HG02840 (cell line): ENCODE measurements at regions not wholly inside any gene's neighbourhood (a gene's known extent, or its start where the extent isn't known, plus 50 kb on each side); places are given as distances from the start of the nearest gene placed in this dataset.

Source experiments
- ATAC-seq: cut with Tn5 transposase; IDR thresholded peaks from one replicate; pipeline ENCODE4 v1.9.1; 2021; ENCODE audit warnings: mild to moderate bottlenecking, moderate library complexity, moderate number of reproducible peaks; ENCODE audit not compliant: unreplicated experiment, low FRiP score

GRCh38 chr12:88960213-88960878 is 380.1 kb upstream of the KITLG start:
- no peak for ATAC-seq

DNA sequence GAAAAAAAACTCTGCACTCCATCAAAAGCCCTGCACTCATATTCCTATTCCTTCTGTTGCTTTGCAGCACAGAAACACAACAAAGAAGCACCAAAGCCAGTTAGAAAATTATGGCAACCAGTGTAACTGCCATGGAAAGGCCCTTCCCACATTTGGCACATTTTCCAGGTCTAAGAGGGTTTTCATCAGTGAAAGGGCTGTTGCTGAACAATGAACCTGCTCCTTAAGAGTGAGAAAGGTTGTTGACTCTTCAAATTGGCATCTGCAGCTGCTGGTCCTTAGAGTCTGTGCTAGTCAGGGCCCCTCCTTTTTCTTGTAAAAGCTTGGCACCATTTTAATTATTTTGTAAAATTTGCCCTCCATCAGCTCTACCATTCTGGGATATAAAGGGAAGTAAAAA is 378.7 kb upstream of the KITLG start:
- no peak for ATAC-seq

DNA sequence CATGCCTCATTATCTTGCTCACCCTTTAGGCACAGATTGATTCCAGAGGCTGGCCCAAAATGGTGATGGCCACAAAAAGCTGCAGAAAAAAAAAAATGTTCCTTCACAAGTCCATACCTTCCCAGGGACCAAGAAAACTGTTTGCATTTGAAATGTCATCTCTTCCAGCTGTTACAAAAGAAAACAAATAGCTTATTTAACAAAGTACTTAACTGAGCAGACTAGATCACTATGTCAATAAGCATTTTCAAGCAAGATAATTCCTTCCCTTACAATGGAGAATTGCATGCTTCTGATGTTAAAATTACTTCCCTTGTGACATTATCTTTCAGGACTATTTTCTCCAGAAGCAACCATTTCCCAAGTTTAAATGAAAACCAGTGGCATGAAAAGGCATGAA is 377.9 kb upstream of the KITLG start:
- no peak for ATAC-seq

GRCh38 chr12:88957358-88957757 is 377.1 kb upstream of the KITLG start:
- no peak for ATAC-seq

DNA sequence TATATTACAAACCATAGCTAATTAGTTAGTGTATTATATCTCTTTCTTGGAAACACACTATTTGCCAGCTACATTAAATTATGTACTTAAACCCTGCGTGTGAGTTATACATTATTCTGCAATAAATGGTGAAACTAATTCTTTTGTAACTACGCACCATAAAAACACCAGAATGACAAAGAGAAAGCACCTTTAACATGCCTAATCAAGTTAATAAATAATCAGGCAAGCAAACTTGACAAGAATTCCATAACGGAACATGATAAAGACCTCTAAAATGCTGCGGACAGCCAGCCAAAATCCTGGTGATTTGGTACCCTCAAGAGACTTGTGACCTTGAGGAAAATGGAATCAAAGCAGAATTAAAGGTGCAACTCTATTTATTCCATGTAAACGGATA is 375.3 kb upstream of the KITLG start:
- no peak for ATAC-seq

DNA sequence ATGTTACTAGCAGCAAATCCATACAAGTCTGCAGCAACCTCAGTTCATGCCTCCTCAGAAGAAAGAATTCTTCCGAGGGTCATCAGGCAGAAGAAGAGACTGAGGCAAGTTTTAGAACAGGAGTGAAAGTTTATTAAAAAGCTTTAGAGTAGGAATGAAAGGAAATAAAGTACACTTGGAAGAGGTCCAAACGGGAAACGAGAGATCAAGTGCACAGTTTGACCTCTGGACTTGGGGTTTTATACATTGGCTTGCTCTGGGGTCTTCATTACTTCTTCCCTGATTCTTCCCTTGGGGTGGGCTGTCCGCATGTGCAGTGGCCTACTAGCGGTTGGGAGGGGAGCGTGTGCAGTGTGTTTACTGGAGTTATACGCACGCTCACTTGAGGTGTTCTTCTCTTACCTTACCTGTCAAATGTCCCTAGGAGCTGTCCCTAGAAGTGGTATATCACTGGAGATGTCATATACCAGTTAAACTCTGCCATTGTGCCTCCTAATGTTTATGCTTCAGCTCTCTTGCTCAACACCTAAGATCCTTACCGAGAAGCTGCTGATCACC is 372.8 kb upstream of the KITLG start:
- no peak for ATAC-seq

GRCh38 chr12:88952562-88952942 is 372.3 kb upstream of the KITLG start:
- ATAC-seq = no peak

GRCh38 chr12:88951860-88952561 is 371.7 kb upstream of the KITLG start:
- no peak for ATAC-seq

- ATAC-seq = no peak
Observed at GRCh38 chr12:88951177-88951576, 370.9 kb upstream of the KITLG start.

DNA sequence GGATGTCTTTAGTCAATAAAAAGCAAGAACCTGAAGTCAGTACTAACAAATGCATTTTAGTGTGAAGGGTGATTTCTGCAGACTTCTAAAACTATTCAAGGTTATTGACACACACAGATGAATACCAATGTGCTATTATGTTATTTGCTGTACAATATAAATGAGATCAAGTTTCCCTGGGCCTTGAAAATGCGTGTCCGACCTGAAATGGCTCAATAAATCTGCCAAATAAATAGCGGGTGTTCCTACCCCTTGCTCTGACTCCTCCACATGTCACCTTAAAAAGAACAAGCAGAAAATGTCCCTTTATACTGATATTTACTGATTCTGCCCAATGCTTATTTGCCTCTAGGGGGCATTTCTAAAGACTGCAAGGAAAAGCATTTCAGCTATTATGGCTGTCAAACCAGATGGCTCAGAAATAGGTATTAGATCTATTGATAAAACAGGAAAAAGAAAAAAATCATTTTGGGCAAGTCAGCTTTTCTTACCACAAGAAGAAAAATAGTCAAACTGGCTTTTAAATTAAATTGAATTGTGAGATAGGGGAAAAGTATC is 367.3 kb upstream of the KITLG start:
- ATAC-seq = no peak

DNA sequence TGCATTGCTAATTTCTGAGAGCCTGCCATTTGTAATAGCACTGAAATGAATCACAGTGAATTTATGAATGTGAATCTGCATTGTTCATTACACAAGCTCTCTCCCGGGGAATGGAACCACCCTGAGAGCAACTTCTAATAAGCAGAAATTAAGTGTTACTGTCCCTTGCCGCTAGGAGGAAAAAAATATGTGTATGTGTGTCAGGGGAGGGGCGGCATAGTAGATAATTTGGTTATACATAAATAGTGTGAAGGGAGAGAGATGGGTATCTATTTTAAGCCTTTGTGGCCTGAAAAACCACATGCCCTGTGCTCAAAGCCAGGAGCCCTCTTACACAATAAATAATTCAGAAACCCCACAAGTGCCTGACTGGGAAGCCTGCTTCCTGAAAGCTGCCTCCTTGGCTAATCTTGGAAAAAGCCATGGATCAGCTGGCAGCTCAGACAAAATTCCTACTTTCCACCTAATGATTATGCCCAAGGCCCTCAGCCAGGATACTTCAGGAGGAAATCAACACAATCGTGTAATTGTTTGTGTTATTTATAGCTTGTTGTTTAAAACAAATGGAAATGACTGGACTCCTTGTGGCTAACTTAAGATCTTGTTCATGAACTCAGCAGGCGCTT is 366.2 kb upstream of the KITLG start:
- ATAC-seq = no peak

DNA sequence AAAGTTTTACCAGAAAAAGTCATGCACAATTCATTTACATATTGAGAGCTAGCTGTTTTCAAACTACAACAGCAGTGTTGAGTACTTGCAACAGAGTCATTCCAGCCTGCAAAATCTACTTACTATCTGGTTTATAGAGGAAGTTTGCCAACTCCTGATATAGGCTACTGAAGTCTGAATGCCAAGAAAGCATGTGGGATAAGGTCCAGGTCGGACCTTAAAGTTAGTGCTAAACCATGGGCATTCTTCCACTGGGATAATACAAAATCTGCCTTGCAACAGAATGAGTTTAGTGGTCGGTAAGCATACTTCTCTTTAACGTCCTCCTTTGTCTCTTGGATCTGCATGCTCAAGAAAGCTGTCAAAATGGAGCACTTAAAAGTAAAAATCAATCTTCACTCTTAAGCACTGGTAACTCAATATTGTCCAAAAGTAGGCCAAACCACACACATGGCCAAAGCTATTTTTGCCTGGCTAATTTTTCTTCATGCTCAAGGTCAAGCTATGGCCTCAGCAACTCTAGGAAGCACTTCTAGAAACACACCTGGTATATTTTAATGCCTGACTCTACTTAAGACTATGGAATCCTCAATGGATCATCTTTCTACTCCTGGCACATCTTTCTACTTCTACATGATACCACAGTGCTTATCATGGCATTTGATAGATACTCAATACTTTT is 364.9 kb upstream of the KITLG start:
- ATAC-seq = no peak

- ATAC-seq = no peak
Observed at GRCh38 chr12:88944397-88944796, 364.1 kb upstream of the KITLG start.

- ATAC-seq = no peak
Observed at GRCh38 chr12:88940854-88941253, 360.6 kb upstream of the KITLG start.

- ATAC-seq = no peak
Observed at GRCh38 chr12:88935856-88936255, 355.6 kb upstream of the KITLG start.

GRCh38 chr12:88934163-88934747 is 354.0 kb upstream of the KITLG start:
- no peak for ATAC-seq

GRCh38 chr12:88932457-88932856 is 352.2 kb upstream of the KITLG start:
- no peak for ATAC-seq

DNA sequence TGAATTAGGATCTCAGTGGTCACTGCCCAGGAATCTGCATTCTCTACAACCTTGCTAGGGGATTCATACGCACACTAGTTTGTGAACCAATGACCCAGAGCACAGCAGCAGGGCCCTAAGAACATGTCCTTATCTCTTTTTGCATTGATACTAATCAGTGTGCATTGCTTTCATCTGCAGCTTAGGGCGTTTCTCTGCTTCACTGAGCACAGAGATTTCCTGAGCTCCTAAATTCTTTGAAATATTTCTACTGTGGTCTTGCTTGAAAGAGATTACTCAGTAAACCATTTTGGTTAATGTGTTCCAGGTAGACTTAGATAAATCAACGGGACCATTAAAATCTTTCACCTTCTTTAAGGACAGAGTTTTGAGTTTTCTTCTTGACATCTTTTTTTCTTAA is 351.3 kb upstream of the KITLG start:
- ATAC-seq = no peak

DNA sequence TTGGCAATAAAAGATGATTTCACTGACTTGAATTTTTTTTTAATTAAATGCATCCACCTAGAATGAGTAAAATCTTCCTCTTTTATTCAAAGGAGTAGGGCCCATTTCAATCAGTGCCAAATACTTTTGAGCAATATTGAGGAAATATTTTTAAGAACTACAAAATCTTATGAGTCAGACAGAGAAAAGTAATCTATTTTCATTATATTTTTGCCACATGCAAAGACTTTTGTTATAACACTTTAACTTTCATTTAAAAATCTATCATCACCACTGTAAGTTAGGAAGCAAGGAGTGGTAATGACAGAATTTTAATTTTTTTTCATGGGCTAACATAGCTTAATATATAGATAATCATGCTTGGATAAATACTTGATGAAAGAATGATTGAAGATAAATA is 345.2 kb upstream of the KITLG start:
- ATAC-seq = no peak

- no peak for ATAC-seq
Observed at GRCh38 chr12:88924162-88924561, 343.9 kb upstream of the KITLG start.
